Tongue (tissue), 1 donor: ENCODE measurements at regions not wholly inside any gene's neighbourhood (a gene's known extent, or its start where the extent isn't known, plus 50 kb on each side); places are given as distances from the start of the nearest gene placed in this dataset.

ENCODE experiments used
- DNase-seq: peaks from one replicate; pipeline ENCODE4 v3.0.0-alpha.2; 2015

DNA sequence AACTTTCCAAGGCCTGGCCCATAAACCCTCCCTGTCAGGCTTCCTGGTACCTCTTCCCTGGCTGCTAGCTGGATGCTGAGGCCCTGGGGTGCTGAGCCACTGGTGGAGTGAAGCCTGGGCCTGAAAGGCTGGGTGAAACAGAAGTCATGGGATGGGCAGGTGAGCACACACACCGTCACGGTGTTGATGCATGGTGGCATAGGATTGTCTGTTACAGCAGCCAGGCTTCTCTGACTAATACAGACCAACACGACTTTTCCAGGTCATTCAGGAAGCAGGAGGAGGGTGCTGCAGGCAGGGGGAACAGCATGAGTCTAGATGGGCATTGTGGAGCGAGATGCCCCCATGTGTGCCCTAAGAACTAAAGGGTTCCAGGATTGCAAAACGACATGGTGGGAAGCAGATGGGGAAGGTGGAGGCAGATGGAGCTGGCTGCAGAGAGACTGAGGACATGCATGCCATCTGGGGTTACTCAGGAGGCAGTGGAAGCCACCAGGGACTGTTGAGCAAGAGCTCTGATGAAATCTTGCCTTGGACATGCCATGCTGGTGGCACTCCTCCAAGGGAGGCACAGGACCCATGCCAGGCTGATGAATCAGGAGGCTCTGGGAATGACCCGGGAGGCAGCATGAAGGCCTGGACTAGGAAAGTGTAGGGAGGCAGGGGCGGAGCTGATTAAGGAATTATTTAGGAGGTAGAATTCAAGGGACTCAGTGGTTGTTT lies 480.9 kb downstream of the TSN start:
- no peak for DNase-seq

DNA sequence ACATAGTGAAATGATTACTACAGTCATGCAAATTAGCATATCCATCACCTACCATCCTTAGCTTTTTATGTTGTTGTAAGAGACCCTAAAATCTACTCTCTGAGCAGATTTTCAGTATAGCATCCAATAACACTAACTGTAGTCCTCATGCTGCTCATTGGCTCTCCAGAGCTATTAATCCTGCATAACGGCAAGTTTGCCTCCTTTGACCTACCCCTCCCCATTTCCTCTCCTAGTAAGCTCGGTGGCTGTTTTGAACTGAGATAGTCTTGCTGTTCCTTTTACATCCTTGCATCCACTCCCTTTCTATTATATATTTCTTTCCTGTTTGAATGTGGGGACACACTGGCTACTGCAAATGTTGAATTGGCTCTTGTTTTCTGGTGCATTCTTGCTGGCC lies 481.5 kb downstream of the TSN start:
- DNase-seq: no peak

DNA sequence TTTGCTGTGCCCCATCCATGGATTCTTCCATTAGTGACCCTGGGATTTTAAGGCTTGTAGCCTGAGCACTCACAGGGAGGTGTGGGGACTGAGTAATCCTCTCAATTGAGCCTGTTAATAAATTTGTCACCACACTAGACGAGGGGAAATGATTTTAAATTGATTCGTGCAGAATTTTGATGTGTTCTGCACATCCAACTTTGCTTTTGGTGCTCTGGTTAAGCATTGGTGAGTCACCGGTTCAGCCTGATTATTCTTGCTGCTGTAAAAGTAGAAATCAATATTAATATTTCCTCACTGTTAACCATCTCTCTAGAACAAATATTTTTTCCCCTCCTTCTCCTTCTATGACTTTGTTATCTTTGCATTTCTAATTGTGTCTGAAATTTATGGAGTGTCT lies 482.0 kb downstream of the TSN start:
- no peak for DNase-seq

DNA sequence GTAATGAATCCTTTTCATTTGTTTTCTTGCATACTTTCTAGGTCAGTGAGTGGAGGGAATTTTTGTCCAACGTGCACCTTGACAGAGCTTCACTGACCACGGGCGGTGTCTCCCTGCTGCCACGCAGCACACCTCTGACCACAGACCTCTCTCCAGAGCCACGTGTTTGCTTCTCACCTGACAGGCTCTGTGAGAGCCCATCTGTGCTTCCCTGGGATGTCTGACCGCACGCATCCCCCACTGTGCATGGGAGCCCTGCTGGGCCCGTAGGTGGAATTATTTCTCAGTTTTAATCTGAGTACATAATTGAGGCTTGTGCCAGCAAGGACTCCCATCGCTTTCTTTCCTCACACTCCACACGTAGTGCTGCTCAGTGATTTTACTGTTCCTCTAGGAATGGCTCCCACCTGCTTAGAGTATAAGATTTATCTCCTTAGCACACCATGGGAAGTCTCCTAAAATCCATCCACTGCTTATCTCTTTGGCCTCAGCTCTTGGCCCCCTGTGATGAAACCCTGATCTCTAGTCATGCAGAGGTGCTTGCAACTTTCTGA lies 482.6 kb downstream of the TSN start:
- DNase-seq: no peak

DNA sequence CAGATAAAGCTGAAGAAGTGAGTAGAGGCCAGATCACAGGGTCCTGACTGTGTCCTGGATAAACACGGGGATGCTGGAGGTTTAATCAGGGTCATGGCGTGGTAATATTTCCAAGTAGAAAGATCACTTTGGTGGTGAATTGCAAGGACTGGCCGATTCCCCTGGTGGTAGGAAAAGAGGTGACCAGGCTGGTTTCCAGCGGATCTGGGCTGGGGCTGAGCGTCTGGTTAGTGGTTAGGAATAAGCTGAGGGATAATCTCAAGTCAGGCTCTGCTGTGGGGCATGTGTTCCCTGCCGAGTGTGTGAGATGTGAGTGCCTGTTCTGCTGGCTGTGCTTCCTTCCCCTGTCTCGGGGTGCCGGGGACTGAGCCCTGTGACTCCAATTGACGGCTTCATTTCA lies 484.0 kb downstream of the TSN start:
- DNase-seq: no peak

DNA sequence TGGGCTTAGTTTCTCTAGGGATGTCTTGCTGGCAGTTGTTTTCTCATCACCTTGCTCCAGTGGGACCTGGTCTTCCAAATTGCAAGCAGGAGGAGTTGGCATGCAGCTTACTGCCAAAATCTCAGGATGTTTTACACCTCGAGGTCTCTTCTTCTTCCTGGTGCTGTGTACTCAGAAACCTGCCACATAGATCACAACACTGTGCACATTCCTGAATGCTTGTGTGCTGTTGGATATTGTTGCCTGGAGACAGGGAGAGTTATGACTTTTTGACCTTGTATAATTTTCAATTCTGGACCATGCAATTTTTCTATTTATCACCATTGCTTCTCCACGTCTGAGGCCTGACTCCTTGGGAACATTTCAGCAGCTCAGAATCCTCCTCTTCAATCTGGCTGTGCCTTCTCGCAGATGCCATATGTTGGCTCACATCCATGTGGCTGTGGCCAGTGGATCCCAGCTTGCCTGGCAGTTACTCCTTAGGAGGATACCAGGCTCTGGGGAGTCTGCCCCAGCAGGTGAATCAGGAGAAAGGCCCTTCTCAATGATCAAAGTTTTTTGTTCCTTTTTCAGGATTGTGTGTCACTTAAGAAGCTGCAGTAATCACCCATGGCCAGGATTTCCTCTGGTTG lies 489.3 kb downstream of the TSN start:
- DNase-seq: no peak

DNA sequence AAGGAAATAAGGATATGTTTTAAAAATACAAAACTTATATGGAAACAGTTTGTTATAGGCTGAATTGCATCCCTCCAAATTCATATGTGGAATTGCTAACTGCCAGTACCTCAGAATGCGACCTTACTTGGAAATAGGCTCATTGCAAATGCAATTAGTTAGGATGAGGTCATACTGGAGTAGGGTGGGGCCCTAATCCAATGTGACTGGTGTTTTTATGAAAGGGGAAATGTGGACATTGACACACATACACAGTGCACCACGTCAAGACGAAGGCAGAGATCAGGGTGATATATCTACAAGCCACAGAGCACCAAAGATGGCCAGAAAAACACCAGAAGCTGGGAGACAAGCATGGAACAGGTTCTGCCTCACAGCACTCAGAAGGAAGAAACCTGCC lies 494.2 kb downstream of the TSN start:
- no peak for DNase-seq

DNA sequence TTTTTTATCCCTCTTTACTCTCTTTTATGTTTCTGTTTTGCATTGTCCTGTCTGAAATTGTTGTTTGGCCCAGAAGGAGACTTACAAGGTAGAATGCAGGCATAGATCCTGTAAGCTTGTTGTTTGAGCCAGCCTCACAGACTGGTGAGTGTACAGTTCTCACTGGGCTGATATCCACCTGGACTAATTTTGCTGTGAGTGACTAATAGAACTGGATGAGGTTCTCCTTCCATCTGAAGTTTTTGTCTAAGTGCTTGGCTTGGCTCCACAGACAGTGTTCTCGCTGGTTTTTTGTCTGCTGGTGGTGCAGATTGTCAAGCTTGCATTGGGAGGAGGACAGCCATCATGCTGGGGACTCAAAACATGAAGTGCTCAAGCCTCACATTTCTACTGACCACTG lies 495.7 kb downstream of the TSN start:
- no peak for DNase-seq

DNA sequence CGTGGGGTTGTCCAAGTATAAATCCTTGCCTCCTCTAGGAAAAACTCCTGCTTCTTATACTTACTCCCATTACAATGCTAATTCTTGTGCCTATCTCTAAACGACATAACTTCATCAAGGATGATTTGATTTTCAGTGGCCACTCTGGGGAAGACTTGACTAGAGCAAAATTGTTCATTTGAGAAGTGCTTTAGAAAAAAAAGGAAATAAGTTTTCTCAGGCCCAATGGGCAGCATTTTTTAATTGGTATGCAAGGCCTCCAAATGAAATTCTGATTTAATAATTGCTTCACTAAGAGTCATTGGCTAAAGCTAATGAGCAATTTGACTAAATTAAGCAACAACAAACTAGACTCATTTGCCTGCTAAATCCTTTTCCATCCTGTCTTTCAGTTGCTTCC lies 496.1 kb downstream of the TSN start:
- DNase-seq: no peak

DNA sequence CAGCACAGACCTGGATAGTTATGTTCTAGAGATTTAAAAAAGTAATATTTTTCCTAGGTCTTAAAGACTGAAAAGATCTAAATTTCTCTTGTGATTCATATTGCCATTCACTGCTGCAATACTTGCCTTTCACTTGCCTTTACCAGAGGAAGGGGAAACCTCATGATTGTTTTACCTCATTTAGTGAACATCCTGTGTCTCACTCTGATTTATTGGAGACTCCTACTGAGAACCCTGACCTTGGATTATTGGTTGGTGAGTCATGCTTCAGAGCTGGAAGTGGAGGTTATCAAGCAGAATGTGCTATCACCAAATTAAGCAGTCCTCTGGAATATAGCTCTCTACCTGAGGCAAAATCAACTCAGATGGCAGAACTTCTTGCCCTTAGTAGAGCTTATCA lies 500.5 kb downstream of the TSN start:
- DNase-seq: no peak

DNA sequence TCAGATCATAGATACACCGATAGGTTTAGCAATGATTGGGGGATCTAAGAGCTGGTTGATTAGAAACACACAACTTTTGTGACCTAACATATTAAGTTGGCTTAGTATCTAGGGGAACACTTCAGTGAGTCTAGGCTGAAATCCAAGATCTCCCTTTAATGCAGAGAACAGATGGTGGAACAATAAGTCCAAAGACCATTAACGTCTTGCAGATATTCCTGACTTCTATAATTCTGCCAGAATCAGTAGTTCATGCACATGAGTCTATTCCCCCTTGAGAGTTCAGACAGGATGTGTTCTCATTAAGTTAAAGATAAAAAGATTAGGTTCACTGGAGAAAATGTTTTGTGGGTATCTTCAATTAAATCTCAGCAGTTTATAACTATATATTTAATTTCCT lies 506.5 kb downstream of the TSN start:
- DNase-seq: peak; percentile 49

DNA sequence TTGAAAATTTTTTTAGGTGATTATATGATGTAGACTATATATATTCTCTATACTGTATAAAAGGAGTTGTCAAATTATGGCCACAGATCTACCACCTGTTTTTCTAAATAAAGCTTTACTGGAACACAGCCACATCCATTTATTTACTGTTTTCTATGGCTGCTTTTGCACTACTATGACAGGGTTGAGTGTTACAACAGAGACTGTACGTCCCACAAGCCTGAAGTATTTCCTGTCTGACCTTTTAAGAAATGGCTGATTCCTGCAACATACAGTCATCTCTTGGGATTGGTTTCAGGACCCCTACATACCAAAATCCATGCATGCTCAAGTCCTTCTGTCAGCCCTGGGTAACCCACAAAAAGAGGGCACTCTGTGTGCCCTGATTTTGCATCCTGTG lies 508.3 kb downstream of the TSN start:
- no peak for DNase-seq

DNA sequence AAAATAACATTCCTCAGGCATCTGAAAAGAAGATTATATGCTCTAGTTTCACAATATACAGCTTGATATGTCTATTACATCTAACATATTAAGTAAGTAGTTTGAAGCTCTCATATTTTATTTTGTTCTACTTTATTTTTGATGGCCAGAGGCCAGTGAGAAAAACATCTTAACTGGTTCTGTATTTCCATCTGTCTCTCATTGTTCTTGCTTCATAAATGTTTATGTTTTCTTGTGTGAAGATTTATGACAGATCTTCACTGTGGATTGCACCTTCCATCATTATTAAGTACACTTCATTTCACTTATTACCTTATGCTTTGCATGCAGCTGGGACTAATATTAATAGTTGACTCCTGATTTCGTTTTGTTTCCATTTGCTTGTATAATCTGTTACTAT lies 511.2 kb downstream of the TSN start:
- DNase-seq: no peak

DNA sequence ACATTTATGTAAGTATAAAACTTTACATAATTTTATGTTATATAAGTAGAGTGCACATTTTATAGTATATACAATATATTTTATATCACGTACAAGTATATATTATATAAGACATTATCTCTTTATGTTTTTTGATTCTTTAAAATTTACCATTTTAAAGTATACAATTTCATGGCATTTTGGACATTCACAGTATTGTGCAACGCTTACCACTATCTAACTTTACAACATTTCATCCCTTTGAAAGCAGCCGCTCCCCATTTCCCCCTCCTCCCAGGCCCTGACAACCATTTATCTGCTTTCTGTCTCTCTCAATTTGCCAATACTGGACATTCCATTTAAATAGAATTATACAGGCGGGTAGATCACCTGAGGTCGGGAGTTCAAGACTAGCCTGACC lies 512.5 kb downstream of the TSN start:
- no peak for DNase-seq

DNA sequence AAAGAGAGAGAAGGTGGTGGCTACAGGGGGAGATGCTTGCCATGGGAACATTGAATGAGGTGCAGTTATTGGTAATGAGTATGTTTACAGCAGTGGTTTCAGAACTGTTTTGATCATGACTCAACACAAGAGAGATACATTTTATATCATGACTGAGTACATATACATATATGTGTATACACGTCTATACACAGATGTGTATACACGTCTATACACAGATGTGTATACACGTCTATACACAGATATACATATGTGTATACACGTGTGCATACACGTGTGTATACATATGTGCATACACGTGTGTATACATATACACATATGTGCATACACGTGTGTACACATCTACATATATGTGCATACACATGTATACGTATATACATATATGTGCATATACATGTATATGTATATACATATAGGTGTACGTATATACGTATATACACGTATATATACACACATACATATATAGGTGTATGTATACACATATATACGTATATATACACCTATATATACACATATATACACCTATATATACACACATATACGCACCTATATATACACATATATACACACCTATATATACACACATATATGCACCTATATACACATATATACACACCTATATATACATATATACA lies 518.5 kb downstream of the TSN start:
- DNase-seq: no peak

DNA sequence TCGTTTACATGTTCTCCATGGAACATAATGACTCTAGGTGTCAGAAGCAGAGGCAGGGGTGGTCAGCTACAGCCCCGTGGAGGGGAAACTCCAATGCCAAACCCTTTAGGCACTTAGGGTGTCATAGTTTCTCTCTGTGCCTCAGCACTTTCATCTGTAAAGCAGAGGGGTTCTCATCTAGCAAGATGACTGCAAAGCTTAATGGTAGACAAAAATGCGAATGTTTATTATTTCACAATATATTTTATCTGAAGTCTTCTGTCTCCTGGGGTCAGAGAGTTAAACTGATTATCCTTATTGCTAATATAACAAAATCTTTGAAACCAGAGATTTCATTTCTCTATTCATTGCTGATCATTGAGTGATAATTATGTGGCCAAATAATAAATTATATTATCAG lies 522.5 kb downstream of the TSN start:
- DNase-seq: no peak

DNA sequence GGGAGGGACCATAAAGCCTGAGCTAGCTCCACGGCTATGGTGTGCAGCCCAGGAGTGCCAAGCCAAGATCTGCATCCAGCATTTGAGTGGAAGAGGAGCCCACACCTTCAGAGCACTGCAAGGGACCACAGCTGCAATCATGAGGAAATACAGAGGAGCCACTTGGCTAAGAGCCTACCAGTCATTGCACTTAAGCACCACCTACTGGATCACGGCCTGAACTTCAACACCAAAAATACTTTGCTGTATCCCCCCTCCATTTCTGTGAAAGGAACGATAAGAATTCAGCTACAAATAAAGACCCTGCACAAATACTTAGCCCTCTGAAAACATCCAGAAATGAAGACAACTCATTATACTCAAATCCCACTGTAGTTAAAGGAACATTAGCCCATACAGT lies 545.3 kb downstream of the TSN start:
- DNase-seq: no peak

DNA sequence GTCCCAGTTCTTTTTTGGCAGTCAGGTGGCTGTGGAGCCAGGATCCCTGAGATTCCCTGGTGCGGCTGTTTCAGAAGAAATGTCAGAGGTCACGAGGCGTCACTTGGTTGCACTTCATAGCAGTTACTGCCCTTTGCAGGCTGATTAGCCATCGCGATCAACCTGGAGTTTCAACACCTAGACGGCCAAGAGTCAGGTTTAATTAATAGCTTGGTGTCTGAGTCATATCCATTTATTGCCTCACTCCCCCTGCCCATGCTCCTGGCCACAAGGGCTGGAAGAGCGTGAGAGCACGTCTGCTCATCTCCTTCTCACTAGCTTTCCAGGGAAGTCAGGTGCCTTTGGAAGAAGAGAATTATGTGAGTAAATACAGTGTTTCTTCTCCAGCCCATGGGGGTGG lies 552.3 kb downstream of the TSN start:
- DNase-seq: no peak

DNA sequence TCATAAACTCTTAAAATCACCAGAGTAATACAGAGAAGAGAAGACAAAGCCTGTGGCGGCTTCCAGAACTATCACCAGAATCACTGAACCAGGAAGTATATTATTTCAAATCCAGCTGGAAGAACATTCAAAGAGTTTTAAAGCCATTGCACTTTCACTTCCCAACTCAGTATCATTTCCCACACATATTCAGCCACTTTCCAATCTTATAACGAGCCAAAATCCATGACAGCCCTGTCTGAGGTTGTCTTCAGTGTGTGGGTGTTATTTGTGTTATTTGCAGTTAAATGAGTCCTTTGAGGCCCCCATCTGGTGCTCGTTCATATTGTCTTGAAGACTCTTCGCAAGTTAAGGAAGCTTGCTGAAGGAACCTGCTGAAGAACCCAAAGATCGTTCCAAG lies 559.9 kb downstream of the TSN start:
- DNase-seq: peak; percentile 25

DNA sequence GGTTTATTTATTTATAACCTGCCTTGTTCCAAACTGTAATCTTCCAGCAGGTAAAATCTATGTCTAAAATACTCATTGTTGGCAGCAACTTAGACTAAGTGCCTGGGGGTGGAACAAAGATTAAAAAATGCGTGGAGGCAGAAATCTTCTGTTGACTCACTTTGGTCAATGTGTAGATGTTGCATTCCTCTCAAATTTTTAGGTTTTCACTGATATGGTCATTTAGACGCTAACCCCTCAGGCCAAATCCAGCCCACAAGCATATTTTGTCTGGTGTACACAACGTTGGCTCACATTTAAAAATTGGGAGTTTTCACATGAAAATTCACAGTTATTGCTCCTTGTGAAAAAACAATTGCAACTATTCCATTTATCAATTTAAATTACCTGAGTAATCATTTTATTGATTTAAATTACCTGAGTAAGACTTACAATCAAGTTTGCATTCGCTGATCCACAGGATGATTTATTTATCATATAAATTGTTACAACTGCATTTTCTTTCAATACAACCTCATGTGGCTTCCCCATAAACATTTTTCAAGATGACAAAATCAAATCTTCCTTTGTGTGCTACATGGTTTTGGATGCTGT lies 564.2 kb downstream of the TSN start:
- DNase-seq: no peak

DNA sequence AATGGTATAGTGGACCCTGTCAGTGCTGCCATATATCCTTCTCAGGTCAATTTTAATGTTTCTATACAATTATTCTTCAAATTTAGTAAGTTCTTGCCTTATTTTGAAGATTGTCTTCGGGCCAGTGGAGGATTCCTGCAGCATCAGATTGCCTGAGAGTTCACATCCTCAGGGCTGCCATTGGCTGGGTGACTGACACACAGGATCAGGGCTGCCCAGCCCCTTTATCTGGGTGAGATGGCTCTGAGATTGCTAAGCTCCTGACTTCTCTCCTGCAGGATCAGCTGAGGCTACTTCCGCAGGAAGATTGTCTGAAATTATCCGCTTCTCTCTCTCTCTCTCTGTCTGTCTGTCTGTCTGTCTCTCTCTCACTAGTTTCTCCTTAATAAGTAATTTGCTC lies 567.4 kb downstream of the TSN start:
- DNase-seq: no peak

DNA sequence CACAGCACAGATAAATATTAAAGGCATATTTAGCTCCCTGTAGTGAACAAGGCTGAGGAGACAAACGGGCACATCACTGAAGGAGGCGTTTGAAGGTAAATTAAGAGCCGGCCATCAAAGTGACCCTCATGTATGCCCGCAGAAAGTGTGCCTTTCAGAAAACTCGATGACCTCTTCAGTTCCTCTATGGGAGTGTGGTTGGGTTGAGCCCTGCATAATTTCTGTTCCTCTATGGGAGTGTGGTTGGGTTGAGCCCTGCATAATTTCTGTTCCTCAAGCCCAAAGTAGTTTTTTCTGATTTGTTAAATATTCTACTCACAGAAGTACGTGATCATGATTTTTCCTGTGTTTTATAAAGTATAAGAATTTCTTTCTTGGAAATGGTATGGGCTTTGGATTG lies 568.5 kb downstream of the TSN start:
- no peak for DNase-seq

DNA sequence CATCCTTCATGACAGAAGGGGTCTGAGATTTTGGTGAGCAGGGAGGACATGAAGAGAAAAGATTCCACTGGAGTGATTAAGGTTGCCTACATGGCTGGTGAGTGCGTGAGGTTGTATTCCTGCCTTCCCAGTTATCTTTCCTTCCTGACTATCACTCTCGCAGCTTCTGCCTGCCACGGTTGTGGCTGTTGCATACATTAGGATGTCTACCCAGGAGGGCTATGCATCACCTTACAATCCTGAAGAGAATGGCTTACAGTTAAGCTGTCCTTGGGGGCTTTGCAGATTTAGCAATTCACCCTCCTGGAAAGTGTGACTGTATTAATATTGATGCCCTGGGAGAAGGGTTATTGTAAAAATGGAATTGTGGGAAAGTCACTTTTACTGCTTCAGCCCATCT lies 571.0 kb downstream of the TSN start:
- DNase-seq: no peak
